Activated T-cell treated with anti-CD3 and anti-CD28 coated beads for 4 hours (primary cell): ENCODE measurements at regions not wholly inside any gene's neighbourhood (a gene's known extent, or its start where the extent isn't known, plus 50 kb on each side); places are given as distances from the start of the nearest gene placed in this dataset.
"Not testable (repeated sequence)": the region's sequence is repeated elsewhere in the genome, so short reads cannot be mapped to it uniquely, and the experiment has no call there.

Source experiments
- DNase-seq: peaks from one replicate; pipeline ENCODE4 v3.0.0-alpha.2; 2020

GRCh38 chr21:23660560-23660959 lies 1946.7 kb downstream of the MRPL39 start:
- no peak for DNase-seq

GRCh38 chr21:23644768-23645167 lies 1962.5 kb downstream of the MRPL39 start:
- DNase-seq: no peak

- DNase-seq: no peak
Measured at GRCh38 chr21:23639721-23640120, 1967.6 kb downstream of the MRPL39 start.

- DNase-seq: no peak
Measured at GRCh38 chr21:23638131-23638695, 1969.1 kb downstream of the MRPL39 start.

- no peak for DNase-seq
Measured at GRCh38 chr21:23633447-23633940, 1973.8 kb downstream of the MRPL39 start.

- no peak for DNase-seq
Measured at GRCh38 chr21:23624281-23624680, 1983.0 kb downstream of the MRPL39 start.

GRCh38 chr21:23613014-23613413 lies 1994.3 kb downstream of the MRPL39 start:
- no peak for DNase-seq

DNA sequence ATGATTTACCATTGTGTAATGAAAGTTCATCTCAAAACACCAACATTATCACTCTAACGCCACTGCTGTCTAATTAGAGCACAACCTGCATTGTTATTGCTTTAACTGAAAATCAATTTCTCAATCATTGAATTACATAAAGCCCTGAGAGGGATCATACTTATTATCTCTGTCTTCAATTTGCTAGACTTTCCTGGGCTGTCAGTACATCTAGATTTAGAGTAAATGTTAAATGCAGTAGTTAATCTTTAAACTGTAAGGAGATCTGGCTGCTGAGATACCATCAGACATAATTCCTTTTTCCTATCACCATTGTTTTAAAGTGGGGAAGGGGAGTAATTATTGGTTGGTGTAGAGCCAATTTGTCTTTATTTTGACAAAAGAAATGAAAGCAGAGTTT lies 1995.1 kb downstream of the MRPL39 start:
- no peak for DNase-seq

DNA sequence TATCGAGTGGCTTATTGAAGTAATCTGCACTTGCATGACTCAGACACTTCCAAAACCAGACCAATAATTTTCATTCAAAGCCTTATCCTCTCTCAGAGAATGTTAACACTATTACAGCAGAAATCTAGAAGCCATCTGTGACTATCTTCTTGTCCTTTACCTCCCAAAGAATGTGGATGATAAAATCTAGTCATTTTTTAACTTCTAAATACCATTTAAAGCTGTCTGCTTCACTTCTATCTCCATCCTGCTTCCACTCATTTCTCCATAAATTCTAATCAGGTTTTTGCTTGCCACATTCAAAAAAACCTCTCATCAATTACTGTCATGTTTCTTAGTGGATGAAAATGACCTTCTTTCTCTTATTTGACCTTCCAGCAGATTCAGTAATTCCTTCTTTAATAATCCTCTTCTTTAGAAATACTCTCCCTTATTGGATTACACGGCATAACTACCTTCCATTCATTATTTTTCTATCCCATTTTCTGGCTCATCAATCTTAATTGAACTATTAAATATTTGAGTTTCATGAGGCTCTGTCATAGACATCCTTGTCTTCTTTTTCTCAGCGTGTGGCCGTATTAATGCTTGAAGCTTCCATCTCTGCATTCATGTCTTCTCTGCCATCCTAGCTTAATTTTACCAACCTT lies 1999.4 kb downstream of the MRPL39 start:
- DNase-seq: no peak

DNA sequence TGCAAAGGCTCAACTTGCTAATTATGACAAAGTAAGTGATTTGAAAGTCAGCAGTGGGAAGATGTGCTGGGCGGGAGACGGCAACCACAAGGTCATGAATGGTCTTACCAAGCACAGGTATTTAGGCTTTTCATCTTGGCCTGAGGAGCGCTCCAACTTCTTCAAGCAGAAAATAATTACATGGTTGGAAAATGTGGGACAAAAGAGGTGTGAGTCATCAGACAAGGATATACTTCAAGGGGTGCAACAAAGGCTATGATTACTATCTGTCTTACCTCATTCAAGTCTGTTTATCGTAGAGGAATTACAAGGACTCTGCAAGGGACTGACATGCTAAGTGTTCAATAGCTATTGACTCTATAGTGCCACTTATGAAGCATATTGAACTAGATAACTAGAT lies 2005.7 kb downstream of the MRPL39 start:
- no peak for DNase-seq

DNA sequence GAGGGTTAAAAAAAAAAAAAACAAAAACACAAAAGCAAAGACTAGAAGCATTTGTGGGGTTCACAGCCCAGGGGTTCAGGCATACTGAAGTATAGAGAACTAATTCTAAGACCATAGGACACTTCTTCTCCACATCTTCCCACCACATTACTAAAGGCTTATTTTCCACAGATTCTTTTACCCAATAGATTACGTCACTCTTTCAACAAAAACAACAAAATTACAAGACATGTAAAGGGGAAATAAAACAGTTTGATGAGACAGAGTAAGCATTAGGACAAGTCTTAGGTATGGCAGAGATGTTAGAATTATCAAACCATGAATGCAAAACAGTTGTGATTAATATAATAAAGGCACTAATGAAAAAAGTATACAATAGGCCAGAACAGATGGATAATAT lies 2013.7 kb downstream of the MRPL39 start:
- DNase-seq: no peak

DNA sequence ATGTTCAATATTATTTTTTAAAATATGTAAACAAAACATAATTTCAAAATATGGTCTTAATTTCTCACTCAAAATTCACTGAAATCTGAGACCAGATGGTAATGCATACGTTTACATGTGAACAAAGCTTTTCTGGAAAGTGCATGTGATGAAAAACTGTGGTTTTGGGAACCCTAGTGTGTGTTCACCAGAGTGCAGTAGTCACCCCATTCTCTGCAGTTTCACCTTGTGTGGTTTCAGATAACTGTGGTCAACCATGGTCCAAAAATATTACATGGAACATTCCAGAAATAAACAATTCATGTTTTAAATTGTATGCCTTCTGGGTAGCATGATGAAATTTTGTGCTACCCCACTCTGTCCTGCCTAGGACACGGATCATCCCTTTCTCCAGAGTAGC lies 2021.9 kb downstream of the MRPL39 start:
- DNase-seq: no peak

DNA sequence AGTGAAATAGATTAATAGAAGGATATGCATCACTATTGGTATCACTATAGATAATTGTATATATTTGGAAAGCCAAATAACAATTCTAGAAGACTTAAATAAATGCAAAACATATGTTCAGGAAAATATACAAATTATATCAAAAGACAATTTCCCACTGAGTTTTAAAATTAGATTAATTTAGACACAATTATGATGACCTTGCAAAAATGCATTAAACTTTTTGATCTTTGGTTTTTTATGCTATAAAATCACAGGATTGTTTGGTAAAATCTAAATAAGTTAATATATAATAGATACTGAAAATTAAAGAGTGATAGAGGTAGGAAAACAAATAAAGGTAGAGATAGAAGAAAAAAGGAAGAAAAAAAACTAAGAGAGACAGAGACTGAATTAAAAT lies 2027.7 kb downstream of the MRPL39 start:
- DNase-seq: no peak

DNA sequence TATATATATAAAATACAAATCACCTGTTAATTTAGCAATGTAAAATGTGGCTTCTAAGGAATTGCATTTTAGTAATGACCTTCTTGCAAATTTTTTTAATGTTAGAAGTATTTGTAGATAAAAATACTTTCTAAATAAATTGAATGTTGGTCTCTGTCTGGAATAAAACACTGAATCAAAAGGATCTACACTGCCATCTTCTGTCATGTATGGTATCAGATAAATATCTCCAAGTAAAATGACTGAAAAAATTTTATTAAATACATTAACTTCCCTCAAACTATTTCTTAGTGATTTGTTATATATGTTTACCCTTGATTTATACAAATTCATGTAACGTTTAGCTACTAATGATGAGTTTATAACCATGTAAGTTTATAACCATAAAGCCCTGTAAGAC lies 2029.3 kb downstream of the MRPL39 start:
- DNase-seq: no peak

DNA sequence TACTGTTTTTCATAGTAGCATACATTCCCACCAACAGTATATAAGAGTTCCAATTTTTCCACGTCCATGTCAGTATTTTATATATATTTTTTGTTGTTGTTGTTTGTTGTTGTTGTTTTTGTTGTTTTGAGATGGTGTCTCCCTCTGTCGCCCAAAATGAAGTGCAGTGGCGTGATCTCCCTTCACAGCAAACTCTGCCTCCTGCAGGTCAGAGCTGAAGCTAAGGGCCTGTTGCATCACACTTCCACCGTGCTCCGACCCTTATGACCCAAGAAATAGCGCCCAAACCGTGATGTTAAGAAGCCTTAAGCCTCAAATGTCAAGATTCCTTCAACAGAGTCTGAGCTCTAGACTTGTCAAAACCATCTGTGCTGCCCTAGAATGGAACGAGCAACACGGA lies 2032.3 kb downstream of the MRPL39 start:
- no peak for DNase-seq

- DNase-seq: not testable (repeated sequence)
Measured at GRCh38 chr21:23548924-23549323, 2058.4 kb downstream of the MRPL39 start.

- DNase-seq: no peak
Measured at GRCh38 chr21:23543333-23543732, 2063.9 kb downstream of the MRPL39 start.

DNA sequence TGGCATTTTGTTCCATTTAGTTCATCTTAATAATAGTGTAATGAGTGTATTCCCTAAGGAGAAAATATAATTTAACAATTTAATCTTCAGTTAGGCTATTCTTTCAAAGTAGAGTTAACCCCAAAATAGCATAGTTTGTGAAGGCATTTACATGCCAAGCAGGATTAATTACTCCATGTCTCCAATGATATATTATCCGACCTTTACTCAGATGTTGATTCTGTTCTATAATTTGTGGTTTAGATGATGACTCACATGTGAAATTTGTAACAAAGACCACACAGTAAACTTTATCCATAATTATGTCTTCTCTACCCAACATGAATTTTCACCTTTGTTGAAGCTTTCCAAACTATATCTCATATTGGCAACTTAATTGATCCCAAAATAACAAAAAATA lies 2065.2 kb downstream of the MRPL39 start:
- no peak for DNase-seq

DNA sequence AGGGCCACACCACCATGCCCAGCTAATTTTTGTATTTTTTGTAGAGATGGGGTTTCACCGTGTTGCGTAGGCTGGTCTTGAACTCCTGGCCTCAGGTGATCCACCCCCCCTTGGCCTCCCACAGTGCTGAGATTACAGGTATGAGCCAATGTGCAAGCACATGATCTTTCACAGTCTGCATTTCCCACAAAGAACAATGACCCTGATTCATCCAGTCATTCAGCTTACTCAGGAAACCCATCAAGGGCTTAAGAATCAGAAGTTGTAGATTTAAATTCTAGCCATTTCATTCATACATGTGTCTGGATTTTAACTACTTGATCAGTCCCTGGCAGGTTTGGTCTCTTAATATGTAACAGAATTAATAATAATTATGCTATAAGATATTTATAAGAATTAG lies 2065.7 kb downstream of the MRPL39 start:
- no peak for DNase-seq

- no peak for DNase-seq
Measured at GRCh38 chr21:23534850-23535249, 2072.4 kb downstream of the MRPL39 start.

DNA sequence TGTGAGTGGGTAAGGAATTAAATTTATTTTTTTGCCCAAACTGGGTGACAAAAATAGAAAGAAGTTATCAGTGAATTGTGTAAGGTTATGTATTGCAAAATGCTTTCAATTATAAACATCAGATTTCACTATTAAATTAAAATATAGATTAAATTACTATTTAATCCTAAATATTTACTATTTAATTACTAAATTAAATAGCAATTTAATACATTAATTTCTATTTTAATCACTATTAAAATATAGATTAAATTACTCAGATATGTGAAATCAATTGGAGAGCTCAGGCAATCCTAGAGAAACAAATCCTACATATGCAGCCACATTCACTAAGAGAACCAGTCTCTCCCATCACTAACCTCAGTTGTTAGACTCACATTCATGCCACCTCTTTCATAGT lies 2075.8 kb downstream of the MRPL39 start:
- DNase-seq: no peak

DNA sequence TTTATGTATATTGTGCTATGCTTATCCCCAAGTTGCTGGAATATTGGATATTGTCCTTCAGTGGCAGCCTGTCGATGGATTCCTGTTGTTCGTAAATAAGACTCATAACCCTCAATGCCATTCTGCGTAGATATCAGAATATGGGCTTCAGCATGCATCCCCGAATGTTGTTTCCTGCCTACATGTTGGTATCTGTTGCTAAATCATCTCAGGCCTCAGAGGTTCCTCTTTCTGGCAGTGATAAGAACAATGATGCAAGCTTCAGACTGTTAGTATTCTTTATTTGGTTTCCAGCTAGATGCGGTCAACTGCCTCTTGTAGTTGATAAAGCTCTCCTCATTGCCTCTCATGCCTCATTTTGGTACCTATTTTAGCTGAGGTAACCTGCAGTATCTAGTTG lies 2082.6 kb downstream of the MRPL39 start:
- no peak for DNase-seq

DNA sequence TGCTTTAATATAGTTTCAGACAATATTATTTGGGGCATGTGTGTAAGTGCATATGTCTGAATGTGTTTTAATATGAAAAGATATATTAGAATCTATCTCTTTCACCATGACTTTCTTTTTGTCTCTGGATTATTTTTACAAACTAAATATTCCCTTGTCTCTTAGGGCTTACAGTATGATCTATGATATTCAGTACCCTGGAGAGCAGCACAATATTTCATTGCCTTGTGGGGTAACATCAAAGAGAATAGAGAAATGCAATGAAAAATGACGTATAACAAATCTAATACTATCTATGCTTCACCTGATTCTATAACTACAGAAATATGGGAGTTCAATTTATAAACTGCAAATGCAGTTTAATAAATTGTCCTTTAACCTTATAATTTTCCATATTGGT lies 2084.5 kb downstream of the MRPL39 start:
- DNase-seq: no peak

DNA sequence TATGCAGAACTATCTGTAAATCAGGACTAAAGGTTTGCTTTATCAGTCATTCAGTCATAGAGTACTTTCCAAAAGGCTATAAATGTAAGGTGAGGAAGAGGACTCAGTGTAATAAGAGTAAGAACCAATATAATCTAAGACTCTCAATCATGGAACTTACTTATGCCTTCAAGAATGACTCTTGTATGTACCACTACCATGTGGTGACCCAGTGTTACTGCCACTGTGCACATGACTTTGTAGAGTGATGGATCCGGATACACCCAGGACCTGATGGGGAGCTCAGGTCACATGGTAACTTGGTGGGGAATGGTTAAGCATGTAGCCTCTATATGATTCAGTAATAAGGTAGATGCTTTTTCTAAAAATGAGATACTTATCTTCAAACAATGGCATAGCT lies 2099.8 kb downstream of the MRPL39 start:
- no peak for DNase-seq

DNA sequence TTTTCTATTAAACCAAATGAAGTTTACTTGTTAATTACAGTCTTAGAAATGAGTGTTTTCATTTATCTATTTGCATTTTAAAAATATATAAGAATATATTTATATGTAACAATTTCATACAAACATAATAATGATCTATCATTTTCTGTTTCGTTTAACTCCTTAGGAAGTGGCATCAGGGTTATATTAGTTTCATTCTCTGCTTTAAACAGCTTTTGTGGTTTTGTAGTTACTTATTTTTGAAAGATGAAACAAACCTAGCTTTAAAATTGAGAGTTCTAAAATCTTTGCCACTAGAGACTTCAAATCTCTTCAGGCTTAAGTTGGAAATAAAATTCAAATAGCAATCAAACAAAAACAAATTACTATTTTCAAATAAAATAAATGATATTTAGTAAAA lies 2110.6 kb downstream of the MRPL39 start:
- DNase-seq: no peak
